ENCODE measurements at regions not wholly inside any gene's neighbourhood (a gene's known extent, or its start where the extent isn't known, plus 50 kb on each side); places are given as distances from the start of the nearest gene placed in this dataset.

DNA sequence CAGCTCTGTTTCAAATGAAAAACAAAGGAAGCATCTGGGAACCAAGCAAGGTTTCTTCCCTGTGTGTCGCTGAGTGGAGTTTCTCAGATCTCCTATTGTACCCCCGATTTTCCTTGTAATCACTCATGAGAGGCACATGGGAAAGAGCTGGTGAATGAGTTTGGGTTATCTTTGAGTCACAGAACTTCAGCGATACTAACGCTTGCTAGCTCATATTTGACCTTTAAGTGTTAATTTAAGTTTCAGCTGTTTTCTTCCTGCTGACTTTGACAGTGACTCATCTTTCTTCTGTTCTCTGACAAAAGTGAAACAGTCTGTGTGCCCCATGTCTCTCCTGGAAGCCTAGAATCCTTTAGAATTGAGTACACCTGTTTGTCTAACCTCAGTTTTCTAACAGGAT is 261.1 kb upstream of the RGS17 start:
- WGBS, 2 experiments (ENCODE audit: insufficient coverage in 1 of 2, insufficient read length in 1 of 2), result 82 to 88% methylated on average over 4 of the region's 4 CpGs

DNA sequence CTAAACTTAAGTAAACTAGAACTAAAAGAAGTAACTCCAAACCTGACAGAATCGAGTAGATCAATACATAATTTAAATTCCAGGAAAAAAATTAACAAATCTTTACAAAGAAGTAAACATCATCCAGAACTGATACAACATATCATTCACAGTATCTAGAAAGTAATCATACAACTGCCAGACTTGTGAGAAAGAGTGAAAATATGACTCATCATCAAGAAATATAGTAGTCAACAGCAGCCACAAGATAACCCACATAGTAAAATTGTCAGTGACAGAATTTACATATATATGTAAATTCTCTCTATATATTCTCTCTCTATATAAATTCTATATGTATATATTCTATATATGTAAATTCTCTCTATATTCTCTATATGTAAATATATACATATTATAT is 242.8 kb upstream of the RGS17 start:
- Mint-ChIP-seq H3K27me3 (ENCODE audit: insufficient read depth) (no peaks in the 10 kb centered on the region), H3K4me3 (no peak overlapping the region), H3K9me3 (no peaks in the 10 kb centered on the region), H3K4me1 (no peaks in the 10 kb centered on the region), H3K27ac (no peak overlapping the region), H3K36me3 (ENCODE audit: low read depth) (no peaks in the 10 kb centered on the region)
- no peak for DNase-seq
- TF ChIP-seq, protein P1, sequence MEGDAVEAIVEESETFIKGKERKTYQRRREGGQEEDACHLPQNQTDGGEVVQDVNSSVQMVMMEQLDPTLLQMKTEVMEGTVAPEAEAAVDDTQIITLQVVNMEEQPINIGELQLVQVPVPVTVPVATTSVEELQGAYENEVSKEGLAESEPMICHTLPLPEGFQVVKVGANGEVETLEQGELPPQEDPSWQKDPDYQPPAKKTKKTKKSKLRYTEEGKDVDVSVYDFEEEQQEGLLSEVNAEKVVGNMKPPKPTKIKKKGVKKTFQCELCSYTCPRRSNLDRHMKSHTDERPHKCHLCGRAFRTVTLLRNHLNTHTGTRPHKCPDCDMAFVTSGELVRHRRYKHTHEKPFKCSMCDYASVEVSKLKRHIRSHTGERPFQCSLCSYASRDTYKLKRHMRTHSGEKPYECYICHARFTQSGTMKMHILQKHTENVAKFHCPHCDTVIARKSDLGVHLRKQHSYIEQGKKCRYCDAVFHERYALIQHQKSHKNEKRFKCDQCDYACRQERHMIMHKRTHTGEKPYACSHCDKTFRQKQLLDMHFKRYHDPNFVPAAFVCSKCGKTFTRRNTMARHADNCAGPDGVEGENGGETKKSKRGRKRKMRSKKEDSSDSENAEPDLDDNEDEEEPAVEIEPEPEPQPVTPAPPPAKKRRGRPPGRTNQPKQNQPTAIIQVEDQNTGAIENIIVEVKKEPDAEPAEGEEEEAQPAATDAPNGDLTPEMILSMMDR (conservative IDR thresholded peaks at IDR 0.05), result no peak
- H3K27ac ChIP-seq (ENCODE audit: low read depth, low read length), result no peak overlapping the region
- H3K9ac ChIP-seq (ENCODE audit: extremely low read depth, low read length, poor library complexity, severe bottlenecking), result no peak overlapping the region
- 89 to 100% methylated on average over 1 of the region's 1 CpG for WGBS, 2 experiments (ENCODE audit: insufficient coverage in 1 of 2, insufficient read length in 1 of 2)
- H3K36me3 ChIP-seq (ENCODE audit: control insufficient read depth, insufficient read depth, low read length), result no peaks in the 10 kb centered on the region
- no peaks in the 10 kb centered on the region for H3K4me1 ChIP-seq (ENCODE audit: control insufficient read depth, insufficient read depth, low read length)
- no peaks in the 10 kb centered on the region for H3K9me3 ChIP-seq (ENCODE audit: control insufficient read depth, low read length)
- no peaks in the 10 kb centered on the region for H3K27me3 ChIP-seq (ENCODE audit: control insufficient read depth, insufficient read depth, low read length, poor library complexity, severe bottlenecking)
- no peak overlapping the region for H3K4me3 ChIP-seq (ENCODE audit: low read length)

More for the DNA sequence above, 261.1 kb upstream of the RGS17 start:
- H3K36me3 ChIP-seq (ENCODE audit: control insufficient read depth, insufficient read depth, low read length), result no peaks in the 10 kb centered on the region
- Mint-ChIP-seq H3K36me3 (ENCODE audit: low read depth) (no peaks in the 10 kb centered on the region), H3K4me1 (no peaks in the 10 kb centered on the region), H3K4me3 (no peak overlapping the region), H3K27me3 (ENCODE audit: insufficient read depth) (no peaks in the 10 kb centered on the region), H3K27ac (no peak overlapping the region), H3K9me3 (peaks cover 3% of the 10 kb centered on the region)
- no peak overlapping the region for H3K4me3 ChIP-seq (ENCODE audit: low read length)
- DNase-seq, result no peak
- H3K27me3 ChIP-seq (ENCODE audit: control insufficient read depth, insufficient read depth, low read length, poor library complexity, severe bottlenecking), result no peaks in the 10 kb centered on the region
- no peaks in the 10 kb centered on the region for H3K4me1 ChIP-seq (ENCODE audit: control insufficient read depth, insufficient read depth, low read length)
- H3K9me3 ChIP-seq (ENCODE audit: control insufficient read depth, low read length), result no peaks in the 10 kb centered on the region
- no peak overlapping the region for H3K27ac ChIP-seq (ENCODE audit: low read depth, low read length)
- H3K9ac ChIP-seq (ENCODE audit: extremely low read depth, low read length, poor library complexity, severe bottlenecking), result no peak overlapping the region
- TF ChIP-seq, protein P1 (conservative IDR thresholded peaks at IDR 0.05), result no peak

DNA sequence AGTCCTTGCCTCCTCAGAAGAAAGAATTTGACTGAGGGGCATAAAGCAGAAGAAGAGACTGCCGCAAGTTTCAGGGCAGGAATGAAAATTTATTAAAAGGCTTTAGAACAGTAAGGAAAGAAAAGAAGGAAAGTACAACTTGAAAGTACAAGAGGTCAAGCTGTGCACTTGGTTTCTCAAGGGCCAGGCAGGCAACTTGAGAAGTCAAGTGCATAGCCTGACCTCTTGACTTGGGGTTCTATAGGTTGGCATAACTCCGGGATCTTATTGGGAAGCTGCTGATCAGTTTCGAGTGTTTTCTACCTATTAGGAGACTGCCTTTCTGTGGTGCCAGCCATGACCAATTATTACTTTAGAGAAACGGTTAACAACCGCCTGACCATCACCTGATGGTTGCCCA is 237.0 kb upstream of the RGS17 start:
- WGBS, 2 experiments (ENCODE audit: insufficient coverage in 1 of 2, insufficient read length in 1 of 2), result 83 to 100% methylated on average over 2 to 5 of the region's 5 CpGs
- Histone ChIP-seq H3K9me3 (ENCODE audit: control insufficient read depth, low read length) (peaks cover 5% of the 10 kb centered on the region), H3K9ac (ENCODE audit: extremely low read depth, low read length, poor library complexity, severe bottlenecking) (no peak overlapping the region), H3K36me3 (ENCODE audit: control insufficient read depth, insufficient read depth, low read length) (no peaks in the 10 kb centered on the region), H3K27me3 (ENCODE audit: control insufficient read depth, insufficient read depth, low read length, poor library complexity, severe bottlenecking) (no peaks in the 10 kb centered on the region), H3K4me3 (ENCODE audit: low read length) (no peak overlapping the region), H3K27ac (ENCODE audit: low read depth, low read length) (no peak overlapping the region), H3K4me1 (ENCODE audit: control insufficient read depth, insufficient read depth, low read length) (no peaks in the 10 kb centered on the region)
- Mint-ChIP-seq H3K27me3 (ENCODE audit: insufficient read depth) (no peaks in the 10 kb centered on the region), H3K4me3 (no peak overlapping the region), H3K4me1 (no peaks in the 10 kb centered on the region), H3K36me3 (ENCODE audit: low read depth) (no peaks in the 10 kb centered on the region), H3K27ac (no peak overlapping the region), H3K9me3 (no peaks in the 10 kb centered on the region)
- TF ChIP-seq, protein P1 (conservative IDR thresholded peaks at IDR 0.05), result no peak
- no peak for DNase-seq

Data from endodermal cell (in vitro differentiated cells).